Endodermal cell (in vitro differentiated cells): ENCODE measurements at regions not wholly inside any gene's neighbourhood (a gene's known extent, or its start where the extent isn't known, plus 50 kb on each side); places are given as distances from the start of the nearest gene placed in this dataset.

ENCODE experiments used
- DNase-seq: peaks from one replicate; pipeline ENCODE4 v3.0.0-alpha.2; 2017
- H3K27ac ChIP-seq: 2 replicates; pipeline ENCODE4 v1.5.1; 2013; ENCODE audit warnings: mild to moderate bottlenecking, low read depth, low read length, moderate library complexity
- H3K27me3 ChIP-seq: 2 replicates; pipeline ENCODE4 v1.6.1; 2013; ENCODE audit warnings: mild to moderate bottlenecking, low read length, moderate library complexity; ENCODE audit not compliant: insufficient read depth, control insufficient read depth, poor library complexity, severe bottlenecking
- H3K36me3 ChIP-seq: 2 replicates; pipeline ENCODE4 v1.7.0; 2013; ENCODE audit warnings: mild to moderate bottlenecking, low read length, moderate library complexity; ENCODE audit not compliant: control insufficient read depth, insufficient read depth
- H3K4me1 ChIP-seq: one replicate; pipeline ENCODE4 v1.7.0; 2013; ENCODE audit warnings: low read length; ENCODE audit not compliant: control insufficient read depth, insufficient read depth
- H3K4me3 ChIP-seq: 2 replicates; pipeline ENCODE4 v1.5.1; 2013; ENCODE audit warnings: mild to moderate bottlenecking, low read length, moderate library complexity
- H3K9ac ChIP-seq: 2 replicates; pipeline ENCODE4 v1.6.1; 2013; ENCODE audit warnings: mild to moderate bottlenecking, low read length, moderate library complexity; ENCODE audit not compliant: poor library complexity, severe bottlenecking; ENCODE audit errors: extremely low read depth
- H3K9me3 ChIP-seq: 2 replicates; pipeline ENCODE4 v1.6.1; 2013; ENCODE audit warnings: mild to moderate bottlenecking, low read length, moderate library complexity; ENCODE audit not compliant: control insufficient read depth
- H3K27ac Mint-ChIP-seq: 2 replicates; pipeline ENCODE4 v1.8.0; 2020; ENCODE audit warnings: mixed read lengths
- H3K27me3 Mint-ChIP-seq: 2 replicates; pipeline ENCODE4 v1.8.0; 2021; ENCODE audit warnings: mild to moderate bottlenecking, mixed read lengths; ENCODE audit not compliant: insufficient read depth
- H3K36me3 Mint-ChIP-seq: 2 replicates; pipeline ENCODE4 v1.8.0; 2020; ENCODE audit warnings: low read depth, mixed read lengths
- H3K4me1 Mint-ChIP-seq: 2 replicates; pipeline ENCODE4 v1.8.0; 2020; ENCODE audit warnings: mixed read lengths
- H3K4me3 Mint-ChIP-seq: 2 replicates; pipeline ENCODE4 v1.8.0; 2020; ENCODE audit warnings: mild to moderate bottlenecking, moderate library complexity, mixed read lengths
- H3K9me3 Mint-ChIP-seq: 2 replicates; pipeline ENCODE4 v1.8.0; 2020; ENCODE audit warnings: mild to moderate bottlenecking, mixed read lengths
- CTCF ChIP-seq: fragments of 200-600 bp; sonication (generic); conservative IDR thresholded peaks from 2 replicates; pipeline ENCODE4 v1.5.0; 2021; ENCODE audit warnings: antibody characterized with exemption, mild to moderate bottlenecking
- WGBS, 2 experiments: methylation state at CpG; one replicate each; pipeline versions ENCODE4 v1.1.5 to v1.1.7; 2013; ENCODE audit warnings: missing lambda C conversion rate in 2 of 2, mixed read lengths in 1 of 2; ENCODE audit not compliant: insufficient coverage in 1 of 2, insufficient read length in 1 of 2; 5-methylcytosine and 5-hydroxymethylcytosine counted together

- no peaks in the 10 kb centered on the region for H3K4me1 ChIP-seq
- peaks cover 24% of the 10 kb centered on the region for H3K9me3 Mint-ChIP-seq
- 82% methylated on average over 3 of the region's 3 CpGs; no CpG with 5 or more reads in 1 of the 2 experiments for WGBS, 2 experiments
- DNase-seq, result no peak
- no peak overlapping the region for H3K9ac ChIP-seq
- no peaks in the 10 kb centered on the region for H3K36me3 Mint-ChIP-seq
- H3K4me3 ChIP-seq, result no peak overlapping the region
- no peaks in the 10 kb centered on the region for H3K4me1 Mint-ChIP-seq
- H3K4me3 Mint-ChIP-seq, result no peak overlapping the region
- no peaks in the 10 kb centered on the region for H3K27me3 Mint-ChIP-seq
- no peak overlapping the region for H3K27ac Mint-ChIP-seq
- no peaks in the 10 kb centered on the region for H3K36me3 ChIP-seq
- TF ChIP-seq CTCF, result no peak
- H3K27ac ChIP-seq, result no peak overlapping the region
- H3K27me3 ChIP-seq, result no peaks in the 10 kb centered on the region
- H3K9me3 ChIP-seq, result peaks cover 17% of the 10 kb centered on the region
Measured at GRCh38 chr3:180223268-180223667, 186.5 kb upstream of the PEX5L start.

- H3K9me3 ChIP-seq, result peaks cover 67% of the 10 kb centered on the region
- H3K27me3 ChIP-seq, result no peaks in the 10 kb centered on the region
- Mint-ChIP-seq H3K4me1 (no peaks in the 10 kb centered on the region), H3K27ac (no peak overlapping the region), H3K27me3 (no peaks in the 10 kb centered on the region), H3K4me3 (no peak overlapping the region), H3K9me3 (peaks cover 71% of the 10 kb centered on the region), H3K36me3 (peaks cover 10% of the 10 kb centered on the region)
- no peak for DNase-seq
- H3K36me3 ChIP-seq, result no peaks in the 10 kb centered on the region
- no peak overlapping the region for H3K9ac ChIP-seq
- peak overlapping the region; percentile 57 for H3K4me3 ChIP-seq
- TF ChIP-seq CTCF, result no peak
- no peak overlapping the region for H3K27ac ChIP-seq
- no peaks in the 10 kb centered on the region for H3K4me1 ChIP-seq
Measured at GRCh38 chr3:180229113-180229512, 192.4 kb upstream of the PEX5L start.

- Mint-ChIP-seq H3K4me1 (peaks cover 15% of the 10 kb centered on the region), H3K27ac (no peak overlapping the region), H3K36me3 (no peaks in the 10 kb centered on the region), H3K27me3 (no peaks in the 10 kb centered on the region), H3K4me3 (no peak overlapping the region), H3K9me3 (peaks cover 18% of the 10 kb centered on the region)
- H3K9me3 ChIP-seq, result peaks cover 10% of the 10 kb centered on the region
- H3K36me3 ChIP-seq, result no peaks in the 10 kb centered on the region
- no peak overlapping the region for H3K27ac ChIP-seq
- DNase-seq, result no peak
- no peaks in the 10 kb centered on the region for H3K4me1 ChIP-seq
- WGBS, 2 experiments, result 95 to 100% methylated on average over 1 to 2 of the region's 2 CpGs
- no peaks in the 10 kb centered on the region for H3K27me3 ChIP-seq
- no peak for TF ChIP-seq CTCF
- H3K4me3 ChIP-seq, result no peak overlapping the region
- no peak overlapping the region for H3K9ac ChIP-seq
Measured at GRCh38 chr3:180239939-180240338, 203.2 kb upstream of the PEX5L start.
